WTC11 (cell line): ENCODE measurements at regions not wholly inside any gene's neighbourhood (a gene's known extent, or its start where the extent isn't known, plus 50 kb on each side); places are given as distances from the start of the nearest gene placed in this dataset.

Experiments
- ATAC-seq: fragments of 200-7000 bp; cut with Tn5 transposase; 2 replicates; pipeline ENCODE4 v1.10.0; 2021; ENCODE audit warnings: mild to moderate bottlenecking, moderate library complexity
- CTCF ChIA-PET: fragments of 300-600 bp; sonication (Branson Sonifier 250); formaldehyde crosslinking; loops from one replicate; lab custom pipeline; 2021; ENCODE audit warnings: antibody characterized with exemption; lab: Charles Lee
- POLR2A ChIA-PET: fragments of 350-600 bp; sonication (Branson Sonifier 250); formaldehyde crosslinking; loops from one replicate; lab custom pipeline; 2021; ENCODE audit warnings: antibody characterized with exemption; lab: Charles Lee
- DNase-seq: peaks from one replicate; pipeline ENCODE4 v3.0.0; 2021; ENCODE audit warnings: low spot score
- H3K27ac Mint-ChIP-seq: 2 replicates; pipeline ENCODE4 v1.8.0; 2021; ENCODE audit warnings: mixed read lengths
- H3K27me3 Mint-ChIP-seq: 2 replicates; pipeline ENCODE4 v1.8.0; 2021; ENCODE audit warnings: low read depth, mild to moderate bottlenecking, moderate library complexity, mixed read lengths
- H3K36me3 Mint-ChIP-seq: 2 replicates; pipeline ENCODE4 v1.8.0; 2021; ENCODE audit warnings: mixed read lengths
- H3K4me1 Mint-ChIP-seq: 2 replicates; pipeline ENCODE4 v1.8.0; 2022; ENCODE audit warnings: mixed read lengths
- H3K4me3 Mint-ChIP-seq: 2 replicates; pipeline ENCODE4 v1.8.0; 2021; ENCODE audit warnings: mild to moderate bottlenecking, moderate library complexity, mixed read lengths
- H3K9me3 Mint-ChIP-seq: 2 replicates; pipeline ENCODE4 v1.8.0; 2021; ENCODE audit warnings: mixed read lengths
- ATF1 ChIP-seq: sonication (generic); formaldehyde crosslinking; IDR thresholded peaks from 2 replicates; pipeline ENCODE4 v1.8.1; 2023; ENCODE audit warnings: mild to moderate bottlenecking, moderate library complexity, missing genetic modification reagents
- ATF6 ChIP-seq: sonication (generic); formaldehyde crosslinking; IDR thresholded peaks from 2 replicates; pipeline ENCODE4 v1.8.1; 2023; ENCODE audit warnings: mild to moderate bottlenecking, missing genetic modification reagents
- CTCF ChIP-seq: fragments of 200-600 bp; IDR thresholded peaks from 2 replicates; pipeline ENCODE4 v1.8.0; 2022; ENCODE audit warnings: antibody characterized with exemption
- ESRRA ChIP-seq: sonication (generic); formaldehyde crosslinking; IDR thresholded peaks from 2 replicates; pipeline ENCODE4 v1.8.1; 2022; ENCODE audit warnings: mild to moderate bottlenecking, missing genetic modification reagents, borderline replicate concordance
- FOXK1 ChIP-seq: sonication (generic); formaldehyde crosslinking; IDR thresholded peaks from 2 replicates; pipeline ENCODE4 v1.8.0; 2022; ENCODE audit warnings: mild to moderate bottlenecking, moderate library complexity, missing genetic modification reagents
- FOXP1 ChIP-seq: sonication (generic); formaldehyde crosslinking; IDR thresholded peaks from 2 replicates; pipeline ENCODE4 v1.8.0; 2022; ENCODE audit warnings: missing genetic modification reagents, mild to moderate bottlenecking, moderate library complexity, borderline replicate concordance
- MXD4 ChIP-seq: fragments of 250-450 bp; sonication (Bioruptor Pico); IDR thresholded peaks from 2 replicates; pipeline ENCODE4 v1.8.0; 2021; ENCODE audit warnings: mild to moderate bottlenecking, moderate library complexity, borderline replicate concordance
- NFATC4 ChIP-seq: fragments of 250-450 bp; sonication (Bioruptor Pico); IDR thresholded peaks from 2 replicates; pipeline ENCODE4 v1.9.0; 2021; ENCODE audit warnings: mild to moderate bottlenecking
- NFYB ChIP-seq: sonication (generic); formaldehyde crosslinking; conservative IDR thresholded peaks from 2 replicates; pipeline ENCODE4 v1.8.0; 2022; ENCODE audit warnings: low read depth, missing genetic modification reagents
- NR3C1 ChIP-seq: sonication (generic); formaldehyde crosslinking; conservative IDR thresholded peaks from 2 replicates; pipeline ENCODE4 v1.8.1; 2023; ENCODE audit warnings: low read depth, mild to moderate bottlenecking, missing genetic modification reagents
- SP1 ChIP-seq: sonication (generic); formaldehyde crosslinking; conservative IDR thresholded peaks from 2 replicates; pipeline ENCODE4 v1.8.1; 2022; ENCODE audit warnings: missing genetic modification reagents
- ZBTB21 ChIP-seq: sonication (generic); formaldehyde crosslinking; IDR thresholded peaks from 2 replicates; pipeline ENCODE4 v1.8.1; 2023; ENCODE audit warnings: mild to moderate bottlenecking, missing genetic modification reagents, borderline replicate concordance
- ZNF512 ChIP-seq: sonication (generic); formaldehyde crosslinking; IDR thresholded peaks from 2 replicates; pipeline ENCODE4 v1.8.1; 2022; ENCODE audit warnings: missing genetic modification reagents, borderline replicate concordance
- ZNF671 ChIP-seq: fragments of 250-450 bp; sonication (Bioruptor Pico); IDR thresholded peaks from 2 replicates; pipeline ENCODE4 v1.8.0; 2021; ENCODE audit warnings: mild to moderate bottlenecking
- TF ChIP-seq, protein P1 (sequence below): fragments of 250-450 bp; sonication (Bioruptor Pico); IDR thresholded peaks from 2 replicates; pipeline ENCODE4 v1.9.0; 2021; ENCODE audit warnings: mild to moderate bottlenecking

GRCh38 chr2:455015-455705, 167.3 kb upstream of the ALKAL2 start (continued):
- TF ChIP-seq ATF6 (CRISPR knock-in tag) (no peak), NFYB (CRISPR knock-in tag) (no peak), ATF1 (CRISPR knock-in tag) (no peak), ZBTB21 (CRISPR knock-in tag) (no peak)

DNA sequence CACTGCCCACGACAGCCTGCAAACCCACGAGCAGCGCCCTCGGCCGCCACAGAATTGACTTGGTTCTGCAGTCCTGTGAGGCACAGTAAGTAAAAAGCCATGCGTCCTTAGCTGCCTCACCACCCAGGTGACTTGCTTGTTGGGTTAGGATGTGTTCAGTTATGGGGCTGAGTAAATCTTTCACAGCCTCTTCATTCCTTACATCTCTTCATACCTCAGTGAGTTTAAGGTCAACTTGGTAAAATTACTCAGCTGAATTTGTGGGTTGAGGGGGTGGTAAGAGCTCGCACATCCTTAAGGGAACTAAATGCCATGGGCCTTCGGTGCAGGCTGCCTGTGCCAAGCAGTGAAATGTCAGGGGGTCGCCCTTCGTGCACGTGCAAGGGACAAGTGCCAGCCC, 165.2 kb upstream of the ALKAL2 start:
- TF ChIP-seq ZNF671 (CRISPR knock-in tag) = no peak
- no peak for TF ChIP-seq NR3C1
- no peak for TF ChIP-seq ZNF512 (CRISPR knock-in tag)
- no peak for TF ChIP-seq MXD4 (CRISPR knock-in tag)
- no peak for TF ChIP-seq CTCF
- TF ChIP-seq FOXP1 (CRISPR knock-in tag) = no peak
- TF ChIP-seq SP1 = no peak
- no peak for TF ChIP-seq ESRRA (CRISPR knock-in tag)
- no peak for TF ChIP-seq NFATC4 (CRISPR knock-in tag)
- no peak for TF ChIP-seq FOXK1 (CRISPR knock-in tag)
- Mint-ChIP-seq H3K27me3 (no peaks in the 10 kb centered on the region; the same call in 1 of the 2 replicates), H3K9me3 (no peaks in the 10 kb centered on the region), H3K4me3 (no peak overlapping the region), H3K4me1 (peaks cover 19% of the 10 kb centered on the region), H3K27ac (no peak overlapping the region), H3K36me3 (no peaks in the 10 kb centered on the region)
- CTCF ChIA-PET = interaction anchor here (1.1 kb wide), 1 partner anchor 14 kb away, joined by 3 read pairs; no protein-coding TSS in a partner anchor
- DNase-seq (no peak), ATAC-seq (no peak)
- POLR2A ChIA-PET = no interaction called here

- ATAC-seq = no peak
- ChIA-PET CTCF (interaction anchor here (1.2 kb wide), 1 partner anchor 50 kb away, joined by 3 read pairs; no protein-coding TSS in a partner anchor), POLR2A (no interaction called here)
- no peak for DNase-seq
- H3K27me3 Mint-ChIP-seq = no peaks in the 10 kb centered on the region
- H3K36me3 Mint-ChIP-seq = no peaks in the 10 kb centered on the region
- H3K9me3 Mint-ChIP-seq = no peaks in the 10 kb centered on the region
- peaks cover 14% of the 10 kb centered on the region for H3K4me1 Mint-ChIP-seq
- TF ChIP-seq, protein P1, sequence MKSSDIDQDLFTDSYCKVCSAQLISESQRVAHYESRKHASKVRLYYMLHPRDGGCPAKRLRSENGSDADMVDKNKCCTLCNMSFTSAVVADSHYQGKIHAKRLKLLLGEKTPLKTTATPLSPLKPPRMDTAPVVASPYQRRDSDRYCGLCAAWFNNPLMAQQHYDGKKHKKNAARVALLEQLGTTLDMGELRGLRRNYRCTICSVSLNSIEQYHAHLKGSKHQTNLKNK (CRISPR knock-in tag) = no peak
- no peak overlapping the region for H3K4me3 Mint-ChIP-seq
- no peak overlapping the region for H3K27ac Mint-ChIP-seq
These were observed 163.6 kb upstream of the ALKAL2 start for GRCh38 chr2:451495-451894.
